22Rv1 (cell line): ENCODE measurements at regions not wholly inside any gene's neighbourhood (a gene's known extent, or its start where the extent isn't known, plus 50 kb on each side); places are given as distances from the start of the nearest gene placed in this dataset.

Source experiments
- CTCF ChIP-seq: fragments of 450-650 bp; IDR thresholded peaks from 2 replicates; pipeline ENCODE4 v1.5.1; 2017; ENCODE audit warnings: mild to moderate bottlenecking
- ZFX ChIP-seq: fragments of 450-650 bp; IDR thresholded peaks from 2 replicates; pipeline ENCODE4 v1.6.1; 2017; ENCODE audit warnings: antibody characterized with exemption, borderline replicate concordance

- TF ChIP-seq CTCF (no peak), ZFX (no peak)
These were observed 79.4 kb downstream of the RPE65 start for GRCh38 chr1:68370101-68370915.
